Mesodermal cell (in vitro differentiated cells): ENCODE measurements at regions not wholly inside any gene's neighbourhood (a gene's known extent, or its start where the extent isn't known, plus 50 kb on each side); places are given as distances from the start of the nearest gene placed in this dataset.

ENCODE experiments used
- H3K27ac ChIP-seq: 2 replicates; pipeline ENCODE4 v1.7.0; 2013; ENCODE audit warnings: mild to moderate bottlenecking, low read depth, low read length, moderate library complexity; ENCODE audit not compliant: severe bottlenecking
- H3K36me3 ChIP-seq: 2 replicates; pipeline ENCODE4 v1.7.1; 2013; ENCODE audit warnings: mild to moderate bottlenecking, low read length, moderate library complexity; ENCODE audit not compliant: control insufficient read depth, insufficient read depth
- H3K4me1 ChIP-seq: one replicate; pipeline ENCODE4 v1.7.1; 2013; ENCODE audit warnings: mild to moderate bottlenecking, low read length; ENCODE audit not compliant: insufficient read depth, control insufficient read depth, poor library complexity, severe bottlenecking
- H3K4me3 ChIP-seq: 2 replicates; pipeline ENCODE4 v1.7.0; 2013; ENCODE audit warnings: low read length, control low read depth, mild to moderate bottlenecking; ENCODE audit not compliant: insufficient read depth, poor library complexity, severe bottlenecking; ENCODE audit errors: extremely low read depth
- H3K9me3 ChIP-seq: 2 replicates; pipeline ENCODE4 v1.7.1; 2013; ENCODE audit warnings: mild to moderate bottlenecking, low read length, moderate library complexity; ENCODE audit not compliant: control insufficient read depth
- WGBS, 2 experiments: methylation state at CpG; one replicate each; pipeline ENCODE4 v1.1.5; 2013; ENCODE audit warnings: missing lambda C conversion rate in 2 of 2; ENCODE audit not compliant: insufficient coverage in 2 of 2; 5-methylcytosine and 5-hydroxymethylcytosine counted together

- Histone ChIP-seq H3K27ac (no peak overlapping the region), H3K4me1 (peaks cover 24% of the 10 kb centered on the region), H3K4me3 (no peak overlapping the region), H3K36me3 (no peaks in the 10 kb centered on the region), H3K9me3 (no peaks in the 10 kb centered on the region)
- no CpG with 5 or more reads among the region's 3 CpGs for WGBS, 2 experiments
These were observed 273.2 kb downstream of the MFSD1 start for GRCh38 chr3:159074756-159075701.

GRCh38 chr3:159077860-159078259 is 276.0 kb downstream of the MFSD1 start:
- H3K4me1 ChIP-seq: peaks cover 25% of the 10 kb centered on the region
- no peaks in the 10 kb centered on the region for H3K36me3 ChIP-seq
- WGBS, 2 experiments: 50% methylated on average over 1 of the region's 2 CpGs; no CpG with 5 or more reads in 1 of the 2 experiments
- H3K9me3 ChIP-seq: no peaks in the 10 kb centered on the region
- no peak overlapping the region for H3K4me3 ChIP-seq
- no peak overlapping the region for H3K27ac ChIP-seq

GRCh38 chr3:159080256-159080655 is 278.4 kb downstream of the MFSD1 start:
- WGBS, 2 experiments: 94% methylated on average over 3 of the region's 5 CpGs; no CpG with 5 or more reads in 1 of the 2 experiments
- H3K4me1 ChIP-seq: peaks cover 25% of the 10 kb centered on the region
- no peaks in the 10 kb centered on the region for H3K36me3 ChIP-seq
- H3K4me3 ChIP-seq: no peak overlapping the region
- no peak overlapping the region for H3K27ac ChIP-seq
- H3K9me3 ChIP-seq: no peaks in the 10 kb centered on the region

- Histone ChIP-seq H3K9me3 (no peaks in the 10 kb centered on the region), H3K36me3 (no peaks in the 10 kb centered on the region), H3K4me1 (peaks cover 25% of the 10 kb centered on the region), H3K4me3 (no peak overlapping the region), H3K27ac (no peak overlapping the region)
These were observed 279.0 kb downstream of the MFSD1 start for GRCh38 chr3:159080821-159081220.

- Histone ChIP-seq H3K36me3 (no peaks in the 10 kb centered on the region), H3K27ac (no peak overlapping the region), H3K9me3 (no peaks in the 10 kb centered on the region), H3K4me1 (peaks cover 18% of the 10 kb centered on the region), H3K4me3 (no peak overlapping the region)
- 89 to 100% methylated on average over 1 of the region's 1 CpG for WGBS, 2 experiments
These were observed 280.7 kb downstream of the MFSD1 start for GRCh38 chr3:159082519-159082918.

GRCh38 chr3:159091936-159092335 is 290.1 kb downstream of the MFSD1 start:
- Histone ChIP-seq H3K27ac (no peak overlapping the region), H3K9me3 (no peaks in the 10 kb centered on the region), H3K36me3 (no peaks in the 10 kb centered on the region), H3K4me1 (no peaks in the 10 kb centered on the region), H3K4me3 (no peak overlapping the region)

- no peak overlapping the region for H3K27ac ChIP-seq
- H3K36me3 ChIP-seq: no peaks in the 10 kb centered on the region
- no CpG with 5 or more reads among the region's 1 CpG for WGBS, 2 experiments
- no peaks in the 10 kb centered on the region for H3K4me1 ChIP-seq
- no peaks in the 10 kb centered on the region for H3K9me3 ChIP-seq
- no peak overlapping the region for H3K4me3 ChIP-seq
These were observed 300.1 kb downstream of the MFSD1 start for GRCh38 chr3:159102001-159102400.

- Histone ChIP-seq H3K4me1 (no peaks in the 10 kb centered on the region), H3K36me3 (no peaks in the 10 kb centered on the region), H3K9me3 (no peaks in the 10 kb centered on the region), H3K27ac (no peak overlapping the region), H3K4me3 (no peak overlapping the region)
These were observed 310.9 kb downstream of the MFSD1 start for GRCh38 chr3:159112724-159113123.

GRCh38 chr3:159113221-159113875 is 311.5 kb downstream of the MFSD1 start:
- no peak overlapping the region for H3K4me3 ChIP-seq
- no peaks in the 10 kb centered on the region for H3K9me3 ChIP-seq
- no peaks in the 10 kb centered on the region for H3K4me1 ChIP-seq
- WGBS, 2 experiments: 92 to 94% methylated on average over 3 to 4 of the region's 6 CpGs
- H3K27ac ChIP-seq: no peak overlapping the region
- H3K36me3 ChIP-seq: no peaks in the 10 kb centered on the region

- no peaks in the 10 kb centered on the region for H3K36me3 ChIP-seq
- no peaks in the 10 kb centered on the region for H3K9me3 ChIP-seq
- H3K4me3 ChIP-seq: no peak overlapping the region
- no peak overlapping the region for H3K27ac ChIP-seq
- WGBS, 2 experiments: 82 to 83% methylated on average over 1 to 4 of the region's 6 CpGs
- no peaks in the 10 kb centered on the region for H3K4me1 ChIP-seq
These were observed 312.7 kb downstream of the MFSD1 start for GRCh38 chr3:159114582-159114981.

- 80 to 100% methylated on average over 1 of the region's 1 CpG for WGBS, 2 experiments
- H3K4me3 ChIP-seq: no peak overlapping the region
- H3K4me1 ChIP-seq: no peaks in the 10 kb centered on the region
- no peak overlapping the region for H3K27ac ChIP-seq
- H3K9me3 ChIP-seq: no peaks in the 10 kb centered on the region
- H3K36me3 ChIP-seq: no peaks in the 10 kb centered on the region
These were observed 322.0 kb downstream of the MFSD1 start for GRCh38 chr3:159123877-159124276.
